GM12878 (cell line): ENCODE measurements at regions not wholly inside any gene's neighbourhood (a gene's known extent, or its start where the extent isn't known, plus 50 kb on each side); places are given as distances from the start of the nearest gene placed in this dataset.

Experiments used
- ATAC-seq: fragments of 200-7000 bp; cut with Tn5 transposase; 3 replicates; pipeline ENCODE4 v1.9.1; 2020; ENCODE audit warnings: mild to moderate bottlenecking, moderate library complexity
- BruUV-seq: library from RNA; stranded (reverse); fragments of 400-500 nt; replicated peaks from 2 replicates; lab custom pipeline; 2021; lab: Mats Ljungman, UMichigan
- CTCF ChIA-PET: fragments of 300-600 bp; sonication (Branson Sonifier 250); formaldehyde crosslinking; extraction: SDS; loops from one replicate; lab custom pipeline; 2021; ENCODE audit warnings: inconsistent platforms; lab: Yijun Ruan, JAX
- POLR2A ChIA-PET: fragments of 350-600 bp; formaldehyde crosslinking; extraction: SDS; loops from one replicate; lab custom pipeline; 2021; ENCODE audit warnings: inconsistent platforms; lab: Charles Lee
- RAD21 ChIA-PET: fragments of 300-600 bp; sonication (Branson Sonifier 250); formaldehyde crosslinking; loops from one replicate; lab custom pipeline; 2023; ENCODE audit warnings: antibody characterized with exemption; ENCODE audit not compliant: unreplicated experiment; lab: Charles Lee
- SMC1A ChIA-PET: fragments of 300-600 bp; sonication (Branson Sonifier 250); formaldehyde crosslinking; loops from one replicate; lab custom pipeline; 2023; ENCODE audit not compliant: unreplicated experiment, uncharacterized antibody; lab: Charles Lee
- DNase-seq: peaks from one replicate; pipeline ENCODE4 v3.0.0-alpha.2; 2011; ENCODE audit warnings: low read depth, low spot score
- FAIRE-seq: peaks from 3 replicates; lab custom pipeline; 2011; peaks lifted over from hg19 to GRCh38; lab: Jason Lieb, UNC
- H2AFZ ChIP-seq: 2 replicates; pipeline ENCODE4 v1.6.0; 2011; ENCODE audit warnings: low read depth, low read length, control low read depth; ENCODE audit not compliant: control insufficient read depth
- H3K27ac ChIP-seq: 2 replicates; pipeline ENCODE4 v1.5.1; 2011; ENCODE audit warnings: control low read depth; ENCODE audit not compliant: control insufficient read depth, insufficient read depth
- H3K27me3 ChIP-seq, 2 experiments: replicated peaks in 1 of 2; 2 replicates each; pipeline versions ENCODE4 v1.6.0 to v1.6.1; 2011; ENCODE audit warnings: low read length in 1 of 2; ENCODE audit not compliant: control insufficient read depth in 2 of 2, insufficient read depth in 2 of 2
- H3K36me3 ChIP-seq, 2 experiments: 2 replicates each; pipeline ENCODE4 v1.5.1; 2011; ENCODE audit warnings: low read length in 1 of 2; ENCODE audit not compliant: control insufficient read depth in 2 of 2, insufficient read depth in 2 of 2
- H3K4me1 ChIP-seq: 2 replicates; pipeline ENCODE4 v1.6.1; 2011; ENCODE audit warnings: mild to moderate bottlenecking, low read length, moderate library complexity, mixed read lengths; ENCODE audit not compliant: control insufficient read depth, insufficient read depth
- H3K4me2 ChIP-seq: 2 replicates; pipeline ENCODE4 v1.6.0; 2011; ENCODE audit warnings: control low read depth; ENCODE audit not compliant: control insufficient read depth, insufficient read depth
- H3K4me3 ChIP-seq: fragments of 200-600 bp; sonication (generic); 2 replicates; pipeline ENCODE4 v1.5.1; 2016
- H3K79me2 ChIP-seq: 2 replicates; pipeline ENCODE4 v1.6.0; 2011; ENCODE audit warnings: low read length; ENCODE audit not compliant: control insufficient read depth, insufficient read depth
- H3K9ac ChIP-seq: 2 replicates; pipeline ENCODE4 v1.8.0; 2011; ENCODE audit warnings: low read length, control low read depth, mixed read lengths; ENCODE audit not compliant: control insufficient read depth, insufficient read depth
- H3K9me3 ChIP-seq: replicated peaks from 3 replicates; pipeline ENCODE4 v1.5.1; 2011; ENCODE audit warnings: mild to moderate bottlenecking, low read length; ENCODE audit not compliant: control insufficient read depth, insufficient read depth
- H4K20me1 ChIP-seq: 2 replicates; pipeline ENCODE4 v1.6.0; 2011; ENCODE audit not compliant: control insufficient read depth, insufficient read depth
- ATF7 ChIP-seq: fragments of 450-650 bp; IDR thresholded peaks from 2 replicates; pipeline ENCODE4 v1.6.1; 2016; ENCODE audit warnings: low read depth, mild to moderate bottlenecking
- CBX5 ChIP-seq: sonication (generic); IDR thresholded peaks from 2 replicates; pipeline ENCODE4 v1.6.1; 2016; ENCODE audit warnings: low read depth, moderate library complexity, mild to moderate bottlenecking, inconsistent platforms
- CREM ChIP-seq: IDR thresholded peaks from 2 replicates; pipeline ENCODE4 v1.6.1; 2014; ENCODE audit warnings: antibody characterized with exemption, low read depth
- EP300 ChIP-seq, 2 experiments: fragments of 150-350 bp in 1 of 2; IDR thresholded peaks; 2 replicates each; pipeline ENCODE4 v1.6.1; 2011 to 2012; ENCODE audit warnings: low read depth in 2 of 2, low read length in 2 of 2, borderline replicate concordance in 1 of 2, improper control_type of control experiment in 1 of 2, inconsistent platforms in 1 of 2; ENCODE audit not compliant: control insufficient read depth in 1 of 2
- EZH2 ChIP-seq: IDR thresholded peaks from 2 replicates; pipeline ENCODE4 v1.6.1; 2012; ENCODE audit warnings: low read depth, mild to moderate bottlenecking, control low read depth, inconsistent platforms, low read length, borderline replicate concordance; ENCODE audit not compliant: control insufficient read depth
- HSF1 ChIP-seq: fragments of 150-350 bp; IDR thresholded peaks from 2 replicates; pipeline ENCODE4 v1.6.1; 2014; ENCODE audit warnings: mild to moderate bottlenecking, low read depth, low read length
- MEF2B ChIP-seq: fragments of 450-650 bp; IDR thresholded peaks from 2 replicates; pipeline ENCODE4 v1.6.1; 2018; ENCODE audit warnings: mild to moderate bottlenecking, moderate library complexity; ENCODE audit not compliant: partially characterized antibody, poor library complexity, severe bottlenecking
- MLLT1 ChIP-seq: fragments of 450-650 bp; IDR thresholded peaks from 2 replicates; pipeline ENCODE4 v1.6.1; 2016; ENCODE audit warnings: mild to moderate bottlenecking
- NBN ChIP-seq: fragments of 450-650 bp; IDR thresholded peaks from 2 replicates; pipeline ENCODE4 v1.6.1; 2016
- ZBTB40 ChIP-seq: fragments of 450-650 bp; IDR thresholded peaks from 2 replicates; pipeline ENCODE4 v1.6.1; 2016; ENCODE audit warnings: mild to moderate bottlenecking, moderate library complexity, borderline replicate concordance
- ZNF24 ChIP-seq: fragments of 450-650 bp; IDR thresholded peaks from 2 replicates; pipeline ENCODE4 v1.6.1; 2017; ENCODE audit warnings: antibody characterized with exemption, mild to moderate bottlenecking
- ZNF274 ChIP-seq: IDR thresholded peaks from one replicate; pipeline ENCODE4 v1.8.0; 2011; ENCODE audit not compliant: insufficient read length, insufficient read depth
- ZNF687 ChIP-seq: fragments of 450-650 bp; IDR thresholded peaks from 2 replicates; pipeline ENCODE4 v1.6.1; 2017; ENCODE audit warnings: mild to moderate bottlenecking, moderate library complexity
- WGBS: methylation state at CpG from one replicate; pipeline ENCODE4 v1.1.6; 2016; ENCODE audit warnings: low lambda C conversion rate; ENCODE audit not compliant: insufficient replicate concordance, insufficient coverage; ENCODE audit errors: missing lambda C conversion rate; 5-methylcytosine and 5-hydroxymethylcytosine counted together
- in situ Hi-C: fragments of 300-500 bp; cut with MboI; formaldehyde crosslinking; loops from 9 replicates; pipeline ENCODE4 v1.14.3; 2018; ENCODE audit warnings: mixed read lengths
- intact Hi-C: fragments of 100-400 bp; cut with micrococcal nuclease; formaldehyde crosslinking; loops from one replicate; pipeline ENCODE4 v1.14.2; 2022; ENCODE audit not compliant: unreplicated experiment

- no peaks in the 10 kb centered on the region for H4K20me1 ChIP-seq
- ChIA-PET POLR2A (no interaction called here), CTCF (interaction anchor here (0.6 kb wide), 1 partner anchor 1115 kb away, joined by 3 read pairs; no protein-coding TSS in a partner anchor), SMC1A (interaction anchor here (0.7 kb wide), 1 partner anchor 10 kb away, joined by 3 read pairs; no protein-coding TSS in a partner anchor), RAD21 (no interaction called here)
- H3K4me3 ChIP-seq, result no peak overlapping the region
- ATAC-seq (no peak), FAIRE-seq (no peak), DNase-seq (no peak)
- no peak overlapping the region for H2AFZ ChIP-seq
- no peak overlapping the region for H3K4me2 ChIP-seq
- no peak overlapping the region for H3K27ac ChIP-seq
- intact Hi-C loops (no loop called here), in situ Hi-C loops (no loop called here)
- peaks cover 10% of the 10 kb centered on the region for H3K4me1 ChIP-seq
- H3K27me3 ChIP-seq, result peaks cover 0 to 2% of the 10 kb centered on the region in 2 experiments; a peak in 2 of 4 replicates
- H3K9me3 ChIP-seq, result no peaks in the 10 kb centered on the region
- BruUV-seq, result no TSS peak
- no peak overlapping the region for H3K9ac ChIP-seq
- H3K36me3 ChIP-seq, result no peaks in the 10 kb centered on the region
- WGBS, result 18% methylated on average over 7 of the region's 7 CpGs
- H3K79me2 ChIP-seq, result no peaks in the 10 kb centered on the region
- TF ChIP-seq CREM (no peak), MEF2B (no peak), EZH2 (no peak), EP300 (IDR thresholded peaks at IDR 0.05; ENCODE audit: borderline replicate concordance in 1 of 2, control insufficient read depth in 1 of 2, low read depth in 2 of 2, low read length in 2 of 2) (no peak), MLLT1 (no peak), NBN (no peak), HSF1 (no peak), ZNF274 (no peak), ZBTB40 (no peak), ATF7 (no peak), ZNF24 (no peak), ZNF687 (no peak), CBX5 (no peak)
Measured at GRCh38 chr10:78762086-78762630, 306.6 kb upstream of the ZMIZ1 start.
